Urinary bladder (tissue), 3 donors: ENCODE measurements at regions not wholly inside any gene's neighbourhood (a gene's known extent, or its start where the extent isn't known, plus 50 kb on each side); places are given as distances from the start of the nearest gene placed in this dataset.

Experiments used
- DNase-seq: peaks from one replicate; pipeline ENCODE4 v3.0.0-alpha.2; 2015; ENCODE audit errors: extremely low spot score
- H3K27ac ChIP-seq: one replicate; pipeline ENCODE4 v1.5.1; 2013; ENCODE audit warnings: low read depth, mild to moderate bottlenecking, moderate library complexity
- H3K36me3 ChIP-seq: one replicate; pipeline ENCODE4 v1.6.1; 2013; ENCODE audit warnings: mild to moderate bottlenecking, moderate library complexity; ENCODE audit not compliant: insufficient read depth
- H3K4me1 ChIP-seq: one replicate; pipeline ENCODE4 v1.6.1; 2013; ENCODE audit warnings: mild to moderate bottlenecking, moderate library complexity; ENCODE audit not compliant: insufficient read depth
- H3K4me3 ChIP-seq: one replicate; pipeline ENCODE4 v1.5.1; 2013; ENCODE audit warnings: low read depth, low read length
- WGBS: extraction: QIAGEN DNeasy Blood & Tissue Kit; methylation state at CpG from one replicate; pipeline ENCODE4 v1.1.7; 2013; 5-methylcytosine and 5-hydroxymethylcytosine counted together
- donor health status: healthy with polysubstance abuse.
- donor health status: healthy.

- no peak for DNase-seq
- Histone ChIP-seq H3K4me3 (no peak overlapping the region), H3K36me3 (no peaks in the 10 kb centered on the region), H3K4me1 (no peaks in the 10 kb centered on the region), H3K27ac (no peak overlapping the region)
- WGBS, result 91% methylated on average over 2 of the region's 2 CpGs
Observed at GRCh38 chr10:33716501-33717267, 382.2 kb upstream of the NRP1 start.

DNA sequence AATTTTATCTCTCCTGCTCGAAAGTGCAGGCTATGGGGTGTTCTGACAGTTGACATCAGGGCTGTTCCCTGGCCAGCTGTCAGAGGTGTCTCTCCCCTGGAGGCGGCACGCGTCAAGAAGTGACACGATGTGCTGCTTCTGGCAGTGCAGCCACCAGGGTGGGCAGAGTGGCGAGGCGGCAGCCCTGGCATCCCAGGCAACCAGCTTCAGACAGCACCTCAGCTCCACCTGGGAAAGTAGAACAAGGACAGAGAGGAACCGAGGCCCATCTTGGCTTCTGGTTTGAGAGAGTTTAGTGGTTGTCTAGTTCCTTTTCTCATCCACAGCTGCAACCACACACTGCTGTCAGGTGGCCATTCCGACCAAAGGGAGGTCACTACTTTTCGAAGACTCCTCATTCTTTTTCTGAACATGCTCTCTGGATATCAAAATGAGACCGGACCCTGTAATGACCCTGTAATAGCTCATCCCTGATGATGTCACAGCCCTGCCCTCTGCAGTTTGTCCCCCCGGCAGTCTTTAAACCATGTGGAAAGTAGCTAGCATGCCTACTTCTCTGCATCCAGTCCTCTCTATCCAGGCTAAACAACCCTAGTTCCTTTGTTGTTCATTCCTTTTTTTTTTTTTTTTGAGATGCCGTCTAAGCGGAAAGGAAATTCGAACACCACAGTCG is 381.0 kb upstream of the NRP1 start:
- 76% methylated on average over 16 of the region's 16 CpGs for WGBS
- no peaks in the 10 kb centered on the region for H3K36me3 ChIP-seq
- no peaks in the 10 kb centered on the region for H3K4me1 ChIP-seq
- DNase-seq, result no peak
- H3K27ac ChIP-seq, result no peak overlapping the region
- no peak overlapping the region for H3K4me3 ChIP-seq

- H3K4me1 ChIP-seq, result no peaks in the 10 kb centered on the region
- DNase-seq, result no peak
- 94% methylated on average over 7 of the region's 7 CpGs for WGBS
- no peak overlapping the region for H3K4me3 ChIP-seq
- H3K27ac ChIP-seq, result no peak overlapping the region
- H3K36me3 ChIP-seq, result no peaks in the 10 kb centered on the region
Observed at GRCh38 chr10:33712825-33713224, 378.4 kb upstream of the NRP1 start.

- no peaks in the 10 kb centered on the region for H3K4me1 ChIP-seq
- no peak for DNase-seq
- H3K4me3 ChIP-seq, result no peak overlapping the region
- no peaks in the 10 kb centered on the region for H3K36me3 ChIP-seq
- WGBS, result 94% methylated on average over 5 of the region's 5 CpGs
- H3K27ac ChIP-seq, result no peak overlapping the region
Observed at GRCh38 chr10:33710006-33710405, 375.5 kb upstream of the NRP1 start.

GRCh38 chr10:33709008-33709753 is 374.7 kb upstream of the NRP1 start:
- Histone ChIP-seq H3K4me1 (no peaks in the 10 kb centered on the region), H3K27ac (no peak overlapping the region), H3K4me3 (no peak overlapping the region), H3K36me3 (no peaks in the 10 kb centered on the region)
- WGBS, result 84% methylated on average over 4 of the region's 4 CpGs
- DNase-seq, result no peak

- no peak for DNase-seq
- Histone ChIP-seq H3K36me3 (no peaks in the 10 kb centered on the region), H3K4me1 (no peaks in the 10 kb centered on the region), H3K4me3 (no peak overlapping the region), H3K27ac (no peak overlapping the region)
- 92% methylated on average over 5 of the region's 5 CpGs for WGBS
Observed at GRCh38 chr10:33708561-33708960, 374.1 kb upstream of the NRP1 start.

GRCh38 chr10:33706746-33707145 is 372.3 kb upstream of the NRP1 start:
- 29% methylated on average over 1 of the region's 1 CpG for WGBS

GRCh38 chr10:33706191-33706590 is 371.7 kb upstream of the NRP1 start:
- no peaks in the 10 kb centered on the region for H3K4me1 ChIP-seq
- no peak overlapping the region for H3K4me3 ChIP-seq
- DNase-seq, result no peak
- H3K36me3 ChIP-seq, result no peaks in the 10 kb centered on the region
- H3K27ac ChIP-seq, result no peak overlapping the region
- 61% methylated on average over 3 of the region's 3 CpGs for WGBS

More at GRCh38 chr10:33706746-33707145, 372.3 kb upstream of the NRP1 start:
- H3K27ac ChIP-seq, result no peak overlapping the region
- H3K36me3 ChIP-seq, result no peaks in the 10 kb centered on the region
- no peak for DNase-seq
- no peak overlapping the region for H3K4me3 ChIP-seq
- no peaks in the 10 kb centered on the region for H3K4me1 ChIP-seq

DNA sequence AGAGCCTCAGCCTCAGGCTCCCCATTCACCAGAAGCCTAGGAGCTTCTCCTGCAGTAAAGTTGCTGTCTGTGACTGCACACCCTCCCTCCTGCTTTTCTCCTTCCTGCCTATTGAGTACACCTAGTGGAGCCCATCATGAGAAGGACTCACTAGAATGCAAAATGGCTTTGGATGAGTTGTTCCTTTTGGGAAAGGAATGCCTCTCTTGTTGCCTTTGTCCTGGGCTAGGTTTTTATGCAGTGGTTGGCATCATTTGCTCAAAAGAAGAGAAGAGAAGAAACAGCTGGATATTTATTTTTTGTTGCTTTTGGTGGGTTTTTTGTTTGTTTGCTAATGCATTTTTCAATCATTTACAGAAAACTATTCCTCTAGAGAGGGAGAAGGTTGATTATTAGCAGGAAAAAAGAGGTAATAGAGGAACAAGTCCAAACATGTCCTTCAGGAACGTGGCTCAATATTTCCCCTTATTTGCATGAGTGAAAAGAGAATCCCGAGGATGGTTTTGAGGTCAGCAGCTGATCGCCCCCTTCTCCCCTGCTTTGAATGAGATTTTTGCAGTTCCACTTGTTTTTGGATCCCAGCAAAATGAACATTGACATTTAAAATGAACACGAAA is 369.9 kb upstream of the NRP1 start:
- 89% methylated on average over 4 of the region's 4 CpGs for WGBS
- H3K4me3 ChIP-seq, result no peak overlapping the region

DNA sequence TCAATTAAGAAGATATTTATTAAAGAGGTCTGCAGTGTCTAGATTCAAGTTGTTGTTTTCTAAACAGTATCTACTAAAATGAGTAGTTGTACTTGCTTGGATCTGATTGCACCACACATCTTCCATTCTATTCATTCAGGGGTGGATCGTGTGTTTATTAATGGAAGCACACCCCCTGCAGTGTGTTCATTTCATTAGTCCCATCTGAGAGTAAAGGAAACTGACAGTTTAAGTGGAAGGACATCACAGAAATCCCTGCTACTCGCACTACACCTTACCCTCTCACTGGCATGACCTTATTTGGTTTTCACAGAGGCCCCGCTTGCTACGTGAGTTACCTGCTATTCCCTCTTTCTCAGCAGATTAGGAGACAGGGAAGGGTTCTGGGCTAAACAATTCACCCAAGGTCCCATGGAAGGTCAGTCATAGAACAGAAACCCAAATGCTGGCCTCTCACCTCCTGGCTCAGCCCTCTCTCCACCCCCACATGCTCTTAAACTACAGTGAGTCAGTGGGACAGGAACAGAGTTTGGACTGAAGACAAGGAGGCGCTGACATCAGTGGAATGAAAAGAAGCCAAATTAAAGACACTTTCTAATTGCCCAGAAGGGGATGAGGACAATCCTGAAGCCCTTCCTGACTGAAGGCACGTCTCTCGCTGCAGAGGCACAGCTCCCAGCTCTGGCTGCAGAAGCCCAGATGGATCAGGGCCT is 369.2 kb upstream of the NRP1 start:
- no peak overlapping the region for H3K27ac ChIP-seq
- no peaks in the 10 kb centered on the region for H3K36me3 ChIP-seq
- 87% methylated on average over 7 of the region's 7 CpGs for WGBS
- no peak overlapping the region for H3K4me3 ChIP-seq
- H3K4me1 ChIP-seq, result no peaks in the 10 kb centered on the region
- DNase-seq, result no peak

More for the DNA sequence above, 369.9 kb upstream of the NRP1 start:
- H3K27ac ChIP-seq, result no peak overlapping the region
- H3K4me1 ChIP-seq, result no peaks in the 10 kb centered on the region
- DNase-seq, result no peak
- no peaks in the 10 kb centered on the region for H3K36me3 ChIP-seq

DNA sequence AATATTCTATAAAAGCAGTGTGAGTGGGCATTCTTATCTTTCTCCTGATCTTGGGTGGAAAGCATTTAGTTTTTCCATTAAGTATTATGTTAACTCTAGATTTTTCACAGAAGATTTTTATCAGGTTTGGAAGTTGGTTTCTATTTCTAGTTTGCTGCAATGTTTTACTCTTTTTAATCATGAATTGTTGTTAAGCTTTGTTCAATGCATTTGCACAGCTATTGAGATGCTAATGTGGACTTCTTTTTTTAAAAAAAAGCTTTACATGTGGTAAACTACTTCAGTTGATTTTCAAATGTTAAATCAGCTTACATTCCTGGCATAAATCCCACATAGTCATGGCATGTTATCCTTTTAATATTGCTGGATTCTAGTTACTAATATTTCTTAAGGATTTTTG is 363.6 kb upstream of the NRP1 start:
- H3K36me3 ChIP-seq, result peaks cover 2% of the 10 kb centered on the region
- no peak overlapping the region for H3K27ac ChIP-seq
- DNase-seq, result no peak
- no peak overlapping the region for H3K4me3 ChIP-seq
- H3K4me1 ChIP-seq, result no peaks in the 10 kb centered on the region

GRCh38 chr10:33697016-33697415 is 362.5 kb upstream of the NRP1 start:
- Histone ChIP-seq H3K27ac (no peak overlapping the region), H3K4me1 (no peaks in the 10 kb centered on the region), H3K36me3 (peaks cover 2% of the 10 kb centered on the region), H3K4me3 (no peak overlapping the region)
- WGBS, result 96% methylated on average over 5 of the region's 5 CpGs
- DNase-seq, result no peak

- Histone ChIP-seq H3K4me1 (no peaks in the 10 kb centered on the region), H3K36me3 (peaks cover 2% of the 10 kb centered on the region), H3K4me3 (no peak overlapping the region), H3K27ac (no peak overlapping the region)
- 91% methylated on average over 5 of the region's 5 CpGs for WGBS
- DNase-seq, result no peak
Observed at GRCh38 chr10:33695536-33695935, 361.1 kb upstream of the NRP1 start.
